ENCODE measurements at regions not wholly inside any gene's neighbourhood (a gene's known extent, or its start where the extent isn't known, plus 50 kb on each side); places are given as distances from the start of the nearest gene placed in this dataset.

DNA sequence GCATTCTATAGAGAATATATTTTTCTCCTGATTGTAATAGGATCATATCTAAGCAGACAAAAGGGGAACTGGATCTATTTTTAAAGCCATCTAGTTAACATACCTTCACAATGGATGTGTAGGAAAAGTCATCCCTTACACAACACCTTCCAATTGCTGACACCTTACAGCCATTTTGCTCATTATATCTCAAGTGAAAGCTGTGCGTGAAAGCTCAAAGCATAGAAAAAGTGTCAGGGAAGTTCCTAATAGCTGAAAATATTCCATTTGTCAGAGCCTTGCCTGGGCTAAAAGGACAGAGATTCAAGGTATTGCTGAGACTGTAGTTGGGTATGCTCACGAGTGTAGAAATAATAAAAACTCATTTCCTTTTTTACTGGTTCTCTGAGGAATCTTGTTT is 340.6 kb upstream of the KLHL1 start:
- TF ChIP-seq, protein P1, sequence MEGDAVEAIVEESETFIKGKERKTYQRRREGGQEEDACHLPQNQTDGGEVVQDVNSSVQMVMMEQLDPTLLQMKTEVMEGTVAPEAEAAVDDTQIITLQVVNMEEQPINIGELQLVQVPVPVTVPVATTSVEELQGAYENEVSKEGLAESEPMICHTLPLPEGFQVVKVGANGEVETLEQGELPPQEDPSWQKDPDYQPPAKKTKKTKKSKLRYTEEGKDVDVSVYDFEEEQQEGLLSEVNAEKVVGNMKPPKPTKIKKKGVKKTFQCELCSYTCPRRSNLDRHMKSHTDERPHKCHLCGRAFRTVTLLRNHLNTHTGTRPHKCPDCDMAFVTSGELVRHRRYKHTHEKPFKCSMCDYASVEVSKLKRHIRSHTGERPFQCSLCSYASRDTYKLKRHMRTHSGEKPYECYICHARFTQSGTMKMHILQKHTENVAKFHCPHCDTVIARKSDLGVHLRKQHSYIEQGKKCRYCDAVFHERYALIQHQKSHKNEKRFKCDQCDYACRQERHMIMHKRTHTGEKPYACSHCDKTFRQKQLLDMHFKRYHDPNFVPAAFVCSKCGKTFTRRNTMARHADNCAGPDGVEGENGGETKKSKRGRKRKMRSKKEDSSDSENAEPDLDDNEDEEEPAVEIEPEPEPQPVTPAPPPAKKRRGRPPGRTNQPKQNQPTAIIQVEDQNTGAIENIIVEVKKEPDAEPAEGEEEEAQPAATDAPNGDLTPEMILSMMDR (conservative IDR thresholded peaks at IDR 0.05; ENCODE audit: low read depth, low read length), result no peak
- no peak for TF ChIP-seq EZH2 (IDR thresholded peaks at IDR 0.05; ENCODE audit: low read length, unreplicated experiment)
